Suppressor macrophage (primary cell): ENCODE measurements at regions not wholly inside any gene's neighbourhood (a gene's known extent, or its start where the extent isn't known, plus 50 kb on each side); places are given as distances from the start of the nearest gene placed in this dataset.
A peak's percentile ranks its signal among the peaks of the same experiment; 100 is the strongest.
"Not testable (repeated sequence)": the region's sequence is repeated elsewhere in the genome, so short reads cannot be mapped to it uniquely, and the experiment has no call there.

ENCODE experiments used
- DNase-seq, 4 experiments: peaks; one replicate each; pipeline ENCODE4 v3.0.0-alpha.2; 2020 to 2022

GRCh38 chr19:32053376-32053775 lies 292.0 kb upstream of the ZNF507 start:
- no peak for DNase-seq

DNA sequence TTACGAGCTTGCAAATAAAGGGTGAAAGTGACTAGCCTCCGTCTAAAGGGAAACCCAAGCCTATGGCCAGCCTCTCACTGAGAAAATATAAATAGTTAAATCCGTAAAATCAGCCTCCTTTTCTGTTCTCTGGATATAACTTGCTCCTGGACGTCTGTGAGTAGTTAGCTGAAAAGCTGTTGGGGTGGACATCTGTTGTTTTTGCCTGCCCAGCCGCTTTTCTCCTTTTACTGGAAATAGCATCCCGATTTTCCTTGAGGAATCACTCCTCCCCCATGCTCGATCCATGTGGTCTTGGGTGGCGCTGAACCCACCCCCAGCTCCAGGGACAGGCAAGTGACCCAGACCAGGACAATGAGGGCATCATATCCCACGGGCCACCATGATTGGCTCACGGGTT lies 291.5 kb upstream of the ZNF507 start:
- DNase-seq = no peak

DNA sequence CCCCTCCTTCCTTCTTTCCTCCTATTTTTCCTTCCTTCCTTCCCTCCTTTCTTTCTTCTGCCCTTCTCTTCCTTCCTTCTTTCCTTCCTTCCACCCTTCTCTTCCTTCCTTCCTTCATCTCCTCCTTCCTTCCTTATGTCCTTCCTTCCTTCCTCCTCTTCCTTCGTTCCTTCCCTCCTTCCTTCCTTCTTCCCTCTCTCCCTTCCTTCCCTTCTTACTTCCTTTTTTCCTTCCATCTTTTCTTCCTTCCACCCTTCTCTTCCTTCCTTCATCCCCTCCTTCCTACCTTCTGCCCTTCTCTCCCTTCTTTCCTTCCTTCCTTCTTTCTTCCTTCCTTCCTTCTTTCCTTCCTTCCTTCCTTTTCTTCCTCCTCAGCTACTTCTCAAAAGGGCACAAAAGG lies 287.3 kb upstream of the ZNF507 start:
- DNase-seq = no peak

GRCh38 chr19:32061315-32061714 lies 284.1 kb upstream of the ZNF507 start:
- DNase-seq = no peak

GRCh38 chr19:32063601-32064000 lies 281.8 kb upstream of the ZNF507 start:
- DNase-seq = no peak

DNA sequence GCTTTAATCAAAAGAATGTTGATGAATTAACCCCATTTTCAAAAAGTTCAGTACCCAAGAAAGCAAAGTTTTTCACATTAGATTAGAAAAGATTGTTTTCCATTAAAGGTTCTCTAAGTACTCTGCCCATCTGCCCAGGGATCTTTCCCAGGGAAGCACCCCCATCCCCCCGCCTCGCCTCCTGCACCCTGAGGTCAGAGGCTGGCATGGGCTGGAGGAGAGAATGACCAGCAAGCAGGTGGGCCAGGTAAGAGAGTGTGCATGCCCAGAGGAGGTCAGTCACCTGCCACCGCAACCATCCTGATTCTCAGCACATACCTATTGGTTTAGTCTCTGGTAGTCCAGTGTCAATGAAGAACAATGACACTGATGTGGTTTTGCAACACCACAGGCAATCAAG lies 279.4 kb upstream of the ZNF507 start:
- no peak for DNase-seq

DNA sequence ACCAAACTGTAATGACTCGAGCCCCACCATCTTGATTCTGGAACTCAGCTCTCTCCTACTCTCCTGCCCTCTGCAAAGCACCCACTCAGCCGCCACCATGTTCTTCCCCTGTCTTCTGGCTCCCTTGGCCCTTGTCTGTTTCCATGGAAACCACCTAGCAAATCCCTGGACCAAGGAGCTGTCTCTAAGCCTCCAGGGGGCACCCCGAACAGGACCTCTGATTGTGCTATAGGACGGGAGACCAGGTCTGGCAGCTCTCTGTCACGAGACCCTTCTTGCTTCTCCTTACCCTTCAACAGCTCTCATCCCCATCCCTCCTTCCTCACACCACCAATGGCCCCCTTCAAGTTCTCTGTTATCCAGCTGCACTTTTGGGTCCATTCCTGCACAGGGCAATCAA lies 277.7 kb upstream of the ZNF507 start:
- DNase-seq = no peak

GRCh38 chr19:32068793-32069192 lies 276.6 kb upstream of the ZNF507 start:
- DNase-seq = no peak

DNA sequence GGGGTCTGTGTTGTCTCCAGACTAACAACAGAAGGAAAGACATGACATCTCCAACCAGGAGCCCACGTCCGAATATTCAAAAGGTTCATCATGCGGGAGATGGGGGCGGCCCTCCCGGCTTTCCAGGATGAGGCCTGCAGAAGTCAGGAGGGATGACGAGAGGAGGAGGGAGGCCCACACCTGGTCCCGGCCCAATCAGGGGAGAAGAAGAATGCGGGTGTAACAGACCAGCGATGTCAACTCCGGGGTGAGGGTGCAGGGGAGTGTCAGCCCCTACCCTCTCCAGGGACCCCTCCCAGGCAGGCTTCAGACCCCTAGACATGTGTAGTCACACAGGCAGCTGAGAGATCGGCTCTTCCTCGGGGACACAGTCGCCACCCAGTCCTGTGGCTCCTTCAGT lies 275.3 kb upstream of the ZNF507 start:
- no peak for DNase-seq

GRCh38 chr19:32082028-32082427 lies 263.4 kb upstream of the ZNF507 start:
- DNase-seq = no peak

GRCh38 chr19:32084756-32085363 lies 260.6 kb upstream of the ZNF507 start:
- not testable (repeated sequence) for DNase-seq

GRCh38 chr19:32091241-32091640 lies 254.2 kb upstream of the ZNF507 start:
- no peak for DNase-seq

DNA sequence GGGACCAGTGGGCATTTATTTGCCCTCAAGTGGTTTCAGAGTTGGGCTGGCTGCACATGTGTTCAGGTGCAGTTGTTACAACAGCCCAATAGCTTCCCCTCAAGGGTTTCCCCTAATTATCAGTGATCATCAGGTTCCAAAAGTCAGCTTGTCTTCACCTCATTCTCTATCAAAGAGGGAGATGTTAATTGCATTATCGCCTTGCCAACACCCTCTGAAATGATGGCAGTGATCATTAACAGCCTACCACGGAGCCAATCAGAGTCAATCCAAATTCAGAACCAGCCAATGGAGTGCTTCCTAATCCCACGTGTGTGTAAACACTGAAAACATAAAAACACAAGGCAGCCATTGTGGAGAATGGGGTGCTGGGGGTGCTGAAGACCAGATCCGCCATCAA lies 248.4 kb upstream of the ZNF507 start:
- no peak for DNase-seq

- no peak for DNase-seq
Measured at GRCh38 chr19:32097620-32098019, 247.8 kb upstream of the ZNF507 start.

GRCh38 chr19:32098968-32099367 lies 246.4 kb upstream of the ZNF507 start:
- no peak for DNase-seq

DNA sequence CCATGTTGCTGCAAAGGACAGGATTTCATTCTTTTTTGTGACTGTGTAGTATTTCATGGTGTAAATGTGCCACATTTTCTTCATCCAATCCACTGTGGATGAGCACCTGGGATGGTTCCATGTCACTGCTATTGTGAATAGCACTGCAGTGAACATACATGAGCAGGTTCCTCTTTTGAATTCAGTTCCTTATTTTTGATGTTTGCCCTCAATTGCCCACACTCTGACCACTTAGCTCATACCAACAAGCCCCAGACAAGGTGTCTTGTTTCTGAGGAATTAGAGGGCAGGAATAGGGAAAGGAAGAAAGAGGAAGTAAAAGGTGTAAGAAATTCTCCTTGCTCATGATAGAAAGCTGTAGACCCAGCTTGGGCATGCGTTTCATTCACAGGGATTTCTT lies 244.2 kb upstream of the ZNF507 start:
- peak in 2 of 4 experiments; percentile 6 to 22 for DNase-seq

DNA sequence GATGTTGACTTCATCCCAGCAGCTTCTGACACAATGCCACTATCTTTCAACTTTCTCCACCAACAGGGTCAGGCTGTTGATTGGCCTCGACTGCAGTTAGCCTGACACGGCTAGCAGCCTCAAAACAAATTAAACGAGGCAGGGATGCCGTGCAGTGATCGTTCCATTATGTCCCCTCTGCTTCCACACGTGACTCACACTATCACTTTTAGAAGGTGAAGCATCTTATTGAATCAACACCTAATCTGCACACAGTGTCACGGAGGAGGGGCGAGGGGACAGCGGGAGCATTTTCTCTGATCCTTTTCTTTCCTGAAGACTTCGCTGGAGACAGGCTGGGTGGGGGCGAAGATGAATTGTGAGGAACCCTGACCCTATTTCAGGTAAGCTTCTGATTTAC lies 241.9 kb upstream of the ZNF507 start:
- DNase-seq = no peak

- no peak for DNase-seq
Measured at GRCh38 chr19:32104153-32104849, 241.1 kb upstream of the ZNF507 start.

DNA sequence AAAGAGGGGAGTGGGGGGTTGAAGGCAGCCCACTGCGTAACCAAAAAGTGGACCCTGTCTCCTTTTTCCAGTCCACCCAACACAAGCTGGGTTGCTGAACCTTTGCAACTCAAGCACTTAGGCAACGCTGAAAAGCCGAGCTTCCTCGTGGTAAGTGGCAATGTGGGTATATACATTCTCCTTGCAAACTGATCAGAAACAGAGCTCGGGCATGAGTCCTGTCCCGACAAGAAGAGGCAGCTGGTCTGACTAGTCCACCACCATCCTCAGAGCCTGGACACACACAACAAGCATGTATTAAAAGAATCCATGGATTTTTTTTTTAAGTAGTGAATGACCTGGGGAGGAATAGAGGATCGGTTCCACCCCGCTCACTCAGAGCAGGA lies 240.6 kb upstream of the ZNF507 start:
- DNase-seq = no peak

GRCh38 chr19:32105527-32106310 lies 239.7 kb upstream of the ZNF507 start:
- no peak for DNase-seq

- no peak for DNase-seq
Measured at GRCh38 chr19:32122258-32122657, 223.2 kb upstream of the ZNF507 start.

DNA sequence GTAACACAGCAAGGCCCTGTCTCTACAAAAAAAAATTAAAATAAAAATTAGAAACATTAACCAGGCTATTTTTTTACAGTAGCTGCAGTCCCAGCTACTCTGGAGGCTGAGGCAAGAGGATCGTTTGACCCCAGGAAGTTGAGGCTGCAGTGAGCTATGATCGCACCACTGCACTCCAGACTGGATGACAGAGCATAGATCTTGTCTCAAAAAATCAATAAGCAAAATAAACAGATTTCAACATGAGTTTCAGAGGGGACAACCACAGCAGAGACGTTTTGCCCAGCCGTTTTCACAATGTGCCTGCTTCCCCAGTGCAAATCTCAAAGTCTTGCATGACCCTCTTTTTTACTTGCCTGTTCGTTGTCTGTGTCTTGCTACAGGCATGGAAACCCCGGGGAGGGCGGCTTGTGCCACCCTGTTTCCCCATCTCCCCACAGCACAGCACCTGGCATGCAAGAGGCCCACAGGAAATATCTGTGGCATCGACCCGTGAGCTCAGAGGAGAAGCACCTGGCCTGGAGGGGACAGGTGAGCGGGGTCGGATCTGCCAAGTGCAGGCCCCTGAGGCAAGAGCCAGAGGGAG lies 222.0 kb upstream of the ZNF507 start:
- no peak for DNase-seq

GRCh38 chr19:32124585-32124984 lies 220.8 kb upstream of the ZNF507 start:
- DNase-seq = no peak

GRCh38 chr19:32129141-32129540 lies 216.3 kb upstream of the ZNF507 start:
- DNase-seq = no peak
